PC-3 (cell line): ENCODE measurements at regions not wholly inside any gene's neighbourhood (a gene's known extent, or its start where the extent isn't known, plus 50 kb on each side); places are given as distances from the start of the nearest gene placed in this dataset.

Source experiments
- ATAC-seq: fragments of 200-7000 bp; cut with Tn5 transposase; 2 replicates; pipeline ENCODE4 v1.9.1; 2020; ENCODE audit warnings: mild to moderate bottlenecking, moderate library complexity
- BruUV-seq: library from RNA; stranded (reverse); fragments of 400-500 nt; replicated peaks from 2 replicates; lab custom pipeline; 2021; lab: Mats Ljungman, UMichigan
- CTCF ChIA-PET: fragments of 300-600 bp; sonication (Branson Sonifier 250); formaldehyde crosslinking; loops from one replicate; lab custom pipeline; 2022; ENCODE audit warnings: antibody characterized with exemption; lab: Charles Lee
- POLR2A ChIA-PET: fragments of 300-600 bp; sonication (Branson Sonifier 250); formaldehyde crosslinking; loops from one replicate; lab custom pipeline; 2022; ENCODE audit warnings: antibody characterized with exemption; ENCODE audit not compliant: unreplicated experiment; lab: Charles Lee
- DNase-seq: peaks from one replicate; pipeline ENCODE4 v3.0.0-alpha.2; 2015
- H2AFZ ChIP-seq: fragments of 300-600 bp; sonication (generic); 2 replicates; pipeline ENCODE4 v1.6.0; 2016; ENCODE audit warnings: antibody characterized with exemption, low read length
- H3F3A ChIP-seq: fragments of 300-600 bp; sonication (generic); one replicate; pipeline ENCODE4 v1.6.0; 2017; ENCODE audit warnings: antibody characterized with exemption, low read length, control low read depth, mild to moderate bottlenecking; ENCODE audit not compliant: unreplicated experiment
- H3K27ac ChIP-seq: fragments of 300-600 bp; sonication (generic); 2 replicates; pipeline ENCODE4 v1.5.1; 2016; ENCODE audit warnings: mild to moderate bottlenecking, low read length
- H3K27me3 ChIP-seq: fragments of 300-600 bp; sonication (generic); 2 replicates; pipeline ENCODE4 v1.6.1; 2016; ENCODE audit warnings: low read length, mixed read lengths
- H3K36me3 ChIP-seq: fragments of 300-600 bp; sonication (generic); 2 replicates; pipeline ENCODE4 v1.6.1; 2016; ENCODE audit warnings: low read depth, mixed run types, low read length, mixed read lengths
- H3K4me1 ChIP-seq: fragments of 300-600 bp; sonication (generic); 2 replicates; pipeline ENCODE4 v1.5.1; 2016; ENCODE audit warnings: low read length; ENCODE audit not compliant: insufficient read depth
- H3K4me2 ChIP-seq: fragments of 300-600 bp; sonication (generic); 2 replicates; pipeline ENCODE4 v1.6.0; 2016; ENCODE audit warnings: low read length
- H3K4me3 ChIP-seq: fragments of 300-600 bp; sonication (generic); 2 replicates; pipeline ENCODE4 v1.5.1; 2016; ENCODE audit warnings: mild to moderate bottlenecking, low read length, mixed read lengths
- H3K79me2 ChIP-seq: fragments of 300-600 bp; sonication (generic); 2 replicates; pipeline ENCODE4 v1.6.1; 2017; ENCODE audit warnings: low read length, mixed read lengths
- H3K9ac ChIP-seq: fragments of 300-600 bp; sonication (generic); 2 replicates; pipeline ENCODE4 v1.6.0; 2016; ENCODE audit warnings: mild to moderate bottlenecking, low read length
- H3K9me2 ChIP-seq: fragments of 300-600 bp; sonication (generic); replicated peaks from 2 replicates; pipeline ENCODE4 v1.6.1; 2016; ENCODE audit warnings: mixed run types, low read length, mixed read lengths
- H3K9me3 ChIP-seq: fragments of 300-600 bp; sonication (generic); 2 replicates; pipeline ENCODE4 v1.6.1; 2016; ENCODE audit warnings: low read length, mixed read lengths
- H4K20me1 ChIP-seq: fragments of 300-600 bp; sonication (generic); 2 replicates; pipeline ENCODE4 v1.6.1; 2016; ENCODE audit warnings: low read length, mixed read lengths
- CTCF ChIP-seq: fragments of 300-600 bp; sonication (generic); conservative IDR thresholded peaks from 2 replicates; pipeline ENCODE4 v1.5.1; 2017; ENCODE audit warnings: antibody characterized with exemption, low read depth, mild to moderate bottlenecking, low read length
- EZH2 ChIP-seq: fragments of 300-600 bp; sonication (generic); IDR thresholded peaks from one replicate; pipeline ENCODE4 v1.6.1; 2017; ENCODE audit warnings: antibody characterized with exemption, mild to moderate bottlenecking, low read length; ENCODE audit not compliant: unreplicated experiment
- EZH2phosphoT487 ChIP-seq: fragments of 300-600 bp; sonication (generic); IDR thresholded peaks from 2 replicates; pipeline ENCODE4 v1.6.1; 2018; ENCODE audit warnings: mild to moderate bottlenecking, antibody characterized with exemption, low read length, borderline replicate concordance
- intact Hi-C: fragments of 100-400 bp; cut with micrococcal nuclease; formaldehyde crosslinking; loops from 2 replicates; pipeline ENCODE4 v1.9.0; 2023

GRCh38 chr2:100755441-100755840, 64.5 kb upstream of the NPAS2 start:
- Histone ChIP-seq H3K27ac (peak overlapping the region; percentile 35), H3K79me2 (no peaks in the 10 kb centered on the region), H4K20me1 (no peaks in the 10 kb centered on the region), H3K4me1 (peaks cover 65% of the 10 kb centered on the region), H3K27me3 (no peaks in the 10 kb centered on the region), H2AFZ (no peak overlapping the region), H3K4me3 (no peak overlapping the region), H3K9me2 (no peaks in the 10 kb centered on the region; the same call in 1 of the 2 replicates), H3K9ac (no peak overlapping the region), H3K4me2 (peak overlapping the region; percentile 29), H3K9me3 (no peaks in the 10 kb centered on the region), H3F3A (no peaks in the 10 kb centered on the region), H3K36me3 (no peaks in the 10 kb centered on the region)
- TF ChIP-seq EZH2phosphoT487 (no peak), EZH2 (no peak), CTCF (no peak)
- ATAC-seq (peak; percentile 65), DNase-seq (peak; percentile 86)
- ChIA-PET CTCF (interaction anchor here (0.8 kb wide), 1 partner anchor 64 kb away, joined by 3 read pairs; no protein-coding TSS in a partner anchor), POLR2A (no interaction called here)
- intact Hi-C loops = no loop called here
- no TSS peak for BruUV-seq

- H3K27ac ChIP-seq = peak overlapping the region; percentile 87
- H3K9me3 ChIP-seq = no peaks in the 10 kb centered on the region
- CTCF ChIA-PET = no interaction called here
- no peaks in the 10 kb centered on the region for H3K79me2 ChIP-seq
- H4K20me1 ChIP-seq = no peaks in the 10 kb centered on the region
- H3K9me2 ChIP-seq = no peaks in the 10 kb centered on the region; the same call in 1 of the 2 replicates
- peaks cover 74% of the 10 kb centered on the region for H3K4me1 ChIP-seq
- intact Hi-C loops = no loop called here
- TF ChIP-seq CTCF = no peak
- no peak for TF ChIP-seq EZH2
- TF ChIP-seq EZH2phosphoT487 = no peak
- H3K4me3 ChIP-seq = no peak overlapping the region
- H3F3A ChIP-seq = no peaks in the 10 kb centered on the region
- no TSS peak for BruUV-seq
- DNase-seq (peak; percentile 20), ATAC-seq (no peak)
- no peaks in the 10 kb centered on the region for H3K36me3 ChIP-seq
- H2AFZ ChIP-seq = no peak overlapping the region
- H3K27me3 ChIP-seq = no peaks in the 10 kb centered on the region
- POLR2A ChIA-PET = no interaction called here
- no peak overlapping the region for H3K9ac ChIP-seq
- H3K4me2 ChIP-seq = no peak overlapping the region
Measured at GRCh38 chr2:100756704-100757103, 63.2 kb upstream of the NPAS2 start.

GRCh38 chr2:100757621-100758394, 62.1 kb upstream of the NPAS2 start:
- Histone ChIP-seq H3K4me3 (no peak overlapping the region), H2AFZ (no peak overlapping the region; the same call in 1 of the 2 replicates), H3K4me1 (peaks cover 71% of the 10 kb centered on the region), H4K20me1 (no peaks in the 10 kb centered on the region), H3K9me2 (no peaks in the 10 kb centered on the region; the same call in 1 of the 2 replicates), H3K4me2 (peak overlapping the region; percentile 43), H3K79me2 (no peaks in the 10 kb centered on the region), H3K27me3 (no peaks in the 10 kb centered on the region), H3K27ac (peak overlapping the region; percentile 87), H3K36me3 (no peaks in the 10 kb centered on the region), H3F3A (no peaks in the 10 kb centered on the region), H3K9me3 (no peaks in the 10 kb centered on the region), H3K9ac (peak overlapping the region; percentile 31)
- CTCF ChIA-PET = interaction anchor here (0.7 to 1.1 kb wide), 2 partner anchors 21 to 28 kb away, joined by 3 to 12 read pairs; no protein-coding TSS in a partner anchor
- peak; percentile 60 for ATAC-seq
- TSS peak; percentile 38 for BruUV-seq
- intact Hi-C loops = no loop called here
- DNase-seq = peak; percentile 94
- TF ChIP-seq EZH2 (no peak), CTCF (no peak), EZH2phosphoT487 (no peak)
- POLR2A ChIA-PET = no interaction called here
